SK-N-SH (cell line): ENCODE measurements at regions not wholly inside any gene's neighbourhood (a gene's known extent, or its start where the extent isn't known, plus 50 kb on each side); places are given as distances from the start of the nearest gene placed in this dataset.

Source experiments
- ELF1 ChIP-seq: IDR thresholded peaks from 2 replicates; pipeline ENCODE4 v1.4.0; 2012
- FOXM1 ChIP-seq: IDR thresholded peaks from 2 replicates; pipeline ENCODE4 v1.4.0; 2012; ENCODE audit warnings: low read depth, mild to moderate bottlenecking
- MEF2A ChIP-seq: IDR thresholded peaks from 2 replicates; pipeline ENCODE4 v1.4.0; 2012; ENCODE audit warnings: low read depth, borderline replicate concordance
- MXI1 ChIP-seq: IDR thresholded peaks from 2 replicates; pipeline ENCODE4 v1.6.1; 2012; ENCODE audit warnings: mild to moderate bottlenecking, low read depth, low read length, improper control_type of control experiment
- NFIC ChIP-seq: IDR thresholded peaks from 2 replicates; pipeline ENCODE4 v1.4.0; 2012; ENCODE audit warnings: borderline replicate concordance
- POLR2AphosphoS5 ChIP-seq: IDR thresholded peaks from 2 replicates; pipeline ENCODE4 v1.6.1; 2012; ENCODE audit warnings: low read depth, low read length
- TAF1 ChIP-seq: IDR thresholded peaks from 2 replicates; pipeline ENCODE4 v1.6.1; 2012; ENCODE audit warnings: low read depth, mild to moderate bottlenecking, low read length, moderate library complexity, borderline replicate concordance
- TEAD4 ChIP-seq: IDR thresholded peaks from 2 replicates; pipeline ENCODE4 v1.4.0; 2012; ENCODE audit warnings: mild to moderate bottlenecking, borderline replicate concordance; ENCODE audit not compliant: insufficient read depth
- YY1 ChIP-seq: IDR thresholded peaks from 2 replicates; pipeline ENCODE4 v1.4.0; 2012; ENCODE audit warnings: low read depth, mild to moderate bottlenecking
- TF ChIP-seq, protein P1 (sequence below): fragments of 200-600 bp; sonication (generic); IDR thresholded peaks from 2 replicates; pipeline ENCODE4 v1.6.1; 2017; ENCODE audit warnings: antibody characterized with exemption, mild to moderate bottlenecking, moderate library complexity
- TF ChIP-seq, protein P2 (sequence below): IDR thresholded peaks from 2 replicates; pipeline ENCODE4; 2012
- TF ChIP-seq, protein P3 (sequence below): IDR thresholded peaks from 2 replicates; pipeline ENCODE4 v1.4.0; 2012; ENCODE audit warnings: low read depth

- TF ChIP-seq POLR2AphosphoS5 (no peak), MXI1 (no peak), NFIC (no peak), YY1 (no peak), ELF1 (no peak), TEAD4 (no peak), TAF1 (no peak), MEF2A (no peak), FOXM1 (no peak)
- TF ChIP-seq, protein P1, sequence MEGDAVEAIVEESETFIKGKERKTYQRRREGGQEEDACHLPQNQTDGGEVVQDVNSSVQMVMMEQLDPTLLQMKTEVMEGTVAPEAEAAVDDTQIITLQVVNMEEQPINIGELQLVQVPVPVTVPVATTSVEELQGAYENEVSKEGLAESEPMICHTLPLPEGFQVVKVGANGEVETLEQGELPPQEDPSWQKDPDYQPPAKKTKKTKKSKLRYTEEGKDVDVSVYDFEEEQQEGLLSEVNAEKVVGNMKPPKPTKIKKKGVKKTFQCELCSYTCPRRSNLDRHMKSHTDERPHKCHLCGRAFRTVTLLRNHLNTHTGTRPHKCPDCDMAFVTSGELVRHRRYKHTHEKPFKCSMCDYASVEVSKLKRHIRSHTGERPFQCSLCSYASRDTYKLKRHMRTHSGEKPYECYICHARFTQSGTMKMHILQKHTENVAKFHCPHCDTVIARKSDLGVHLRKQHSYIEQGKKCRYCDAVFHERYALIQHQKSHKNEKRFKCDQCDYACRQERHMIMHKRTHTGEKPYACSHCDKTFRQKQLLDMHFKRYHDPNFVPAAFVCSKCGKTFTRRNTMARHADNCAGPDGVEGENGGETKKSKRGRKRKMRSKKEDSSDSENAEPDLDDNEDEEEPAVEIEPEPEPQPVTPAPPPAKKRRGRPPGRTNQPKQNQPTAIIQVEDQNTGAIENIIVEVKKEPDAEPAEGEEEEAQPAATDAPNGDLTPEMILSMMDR = no peak
- TF ChIP-seq, protein P2, sequence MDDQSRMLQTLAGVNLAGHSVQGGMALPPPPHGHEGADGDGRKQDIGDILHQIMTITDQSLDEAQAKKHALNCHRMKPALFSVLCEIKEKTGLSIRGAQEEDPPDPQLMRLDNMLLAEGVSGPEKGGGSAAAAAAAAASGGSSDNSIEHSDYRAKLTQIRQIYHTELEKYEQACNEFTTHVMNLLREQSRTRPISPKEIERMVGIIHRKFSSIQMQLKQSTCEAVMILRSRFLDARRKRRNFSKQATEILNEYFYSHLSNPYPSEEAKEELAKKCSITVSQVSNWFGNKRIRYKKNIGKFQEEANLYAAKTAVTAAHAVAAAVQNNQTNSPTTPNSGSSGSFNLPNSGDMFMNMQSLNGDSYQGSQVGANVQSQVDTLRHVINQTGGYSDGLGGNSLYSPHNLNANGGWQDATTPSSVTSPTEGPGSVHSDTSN = no peak
- TF ChIP-seq, protein P3, sequence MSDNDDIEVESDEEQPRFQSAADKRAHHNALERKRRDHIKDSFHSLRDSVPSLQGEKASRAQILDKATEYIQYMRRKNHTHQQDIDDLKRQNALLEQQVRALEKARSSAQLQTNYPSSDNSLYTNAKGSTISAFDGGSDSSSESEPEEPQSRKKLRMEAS = no peak
These were observed 365.2 kb downstream of the SPATA31D1 start for GRCh38 chr9:82353631-82354278.
